Uterus (tissue), 2 donors: ENCODE measurements at regions not wholly inside any gene's neighbourhood (a gene's known extent, or its start where the extent isn't known, plus 50 kb on each side); places are given as distances from the start of the nearest gene placed in this dataset.

Experiments
- POLR2A ChIP-seq, 2 donors: fragments of 450-650 bp; IDR thresholded peaks; one replicate each; pipeline ENCODE4 v1.6.1; 2016; ENCODE audit warnings: antibody characterized with exemption in 2 of 2, mild to moderate bottlenecking in 1 of 2, moderate library complexity in 1 of 2
- TF ChIP-seq, protein P1 (sequence below), 4 experiments: fragments of 200-600 bp in 2 of 4; fragments of 450-650 bp in 2 of 4; sonication (generic) in 2 of 4; IDR thresholded peaks; one replicate each; pipeline ENCODE4 v1.5.1; 2016 to 2019; ENCODE audit warnings: antibody characterized with exemption in 4 of 4, mild to moderate bottlenecking in 2 of 4, moderate library complexity in 1 of 4

DNA sequence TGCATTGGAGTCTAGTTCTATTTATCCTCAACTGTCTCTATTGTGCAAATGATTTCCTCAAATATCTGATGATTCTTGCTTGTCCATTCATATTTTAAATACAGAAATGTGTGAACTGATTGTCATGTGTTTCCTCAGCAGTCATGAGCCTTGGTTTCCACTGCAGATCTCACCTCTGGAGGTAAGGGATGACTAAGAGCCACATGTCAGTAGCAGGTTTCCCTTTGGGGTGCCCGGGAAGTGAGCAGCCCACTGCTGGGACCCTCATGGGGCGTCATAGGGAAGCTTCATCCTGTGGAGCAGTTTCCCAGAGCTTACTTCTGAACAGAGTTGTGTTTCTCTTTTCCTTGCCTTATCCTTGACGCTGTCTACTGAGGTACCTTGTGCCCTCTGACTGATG is 149.2 kb upstream of the TOPAZ1 start:
- TF ChIP-seq, protein P1, sequence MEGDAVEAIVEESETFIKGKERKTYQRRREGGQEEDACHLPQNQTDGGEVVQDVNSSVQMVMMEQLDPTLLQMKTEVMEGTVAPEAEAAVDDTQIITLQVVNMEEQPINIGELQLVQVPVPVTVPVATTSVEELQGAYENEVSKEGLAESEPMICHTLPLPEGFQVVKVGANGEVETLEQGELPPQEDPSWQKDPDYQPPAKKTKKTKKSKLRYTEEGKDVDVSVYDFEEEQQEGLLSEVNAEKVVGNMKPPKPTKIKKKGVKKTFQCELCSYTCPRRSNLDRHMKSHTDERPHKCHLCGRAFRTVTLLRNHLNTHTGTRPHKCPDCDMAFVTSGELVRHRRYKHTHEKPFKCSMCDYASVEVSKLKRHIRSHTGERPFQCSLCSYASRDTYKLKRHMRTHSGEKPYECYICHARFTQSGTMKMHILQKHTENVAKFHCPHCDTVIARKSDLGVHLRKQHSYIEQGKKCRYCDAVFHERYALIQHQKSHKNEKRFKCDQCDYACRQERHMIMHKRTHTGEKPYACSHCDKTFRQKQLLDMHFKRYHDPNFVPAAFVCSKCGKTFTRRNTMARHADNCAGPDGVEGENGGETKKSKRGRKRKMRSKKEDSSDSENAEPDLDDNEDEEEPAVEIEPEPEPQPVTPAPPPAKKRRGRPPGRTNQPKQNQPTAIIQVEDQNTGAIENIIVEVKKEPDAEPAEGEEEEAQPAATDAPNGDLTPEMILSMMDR (IDR thresholded peaks at IDR 0.05), result no peak
- no peak for TF ChIP-seq POLR2A (IDR thresholded peaks at IDR 0.05)
